ENCODE measurements at regions not wholly inside any gene's neighbourhood (a gene's known extent, or its start where the extent isn't known, plus 50 kb on each side); places are given as distances from the start of the nearest gene placed in this dataset.

- no peak overlapping the region for H3K4ac ChIP-seq (ENCODE audit: low read depth, low read length)
- ATAC-seq (ENCODE audit: low read depth) (no peak), DNase-seq (no peak)
- no peak overlapping the region for H2BK120ac ChIP-seq (ENCODE audit: low read depth, low read length)
- peaks cover 5% of the 10 kb centered on the region; the same call in 1 of the 2 replicates for H3K4me1 ChIP-seq (ENCODE audit: control insufficient read depth, insufficient read depth, low read length)
- ChIA-PET CTCF (no interaction called here), POLR2A (ENCODE audit: unreplicated experiment) (no interaction called here)
- H3K18ac ChIP-seq (ENCODE audit: low read depth, low read length), result no peak overlapping the region
- H3K27me3 ChIP-seq (ENCODE audit: control insufficient read depth, insufficient read depth, low read length), result no peaks in the 10 kb centered on the region; the same call in 1 of the 2 replicates
- H2AFZ ChIP-seq (replicated peaks; ENCODE audit: low read length, poor library complexity), result no peak overlapping the region
- H4K91ac ChIP-seq (ENCODE audit: insufficient read depth, low read depth, low read length), result no peak overlapping the region
- H2AK5ac ChIP-seq (ENCODE audit: low read depth, low read length), result no peak overlapping the region
- no peak overlapping the region for H3K56ac ChIP-seq (ENCODE audit: extremely low read depth, insufficient read depth, low read length)
- H3K9ac ChIP-seq (ENCODE audit: low read depth, low read length), result no peak overlapping the region
- no peak overlapping the region for H2BK20ac ChIP-seq (ENCODE audit: low read depth, low read length)
- TF ChIP-seq SMC3 (IDR thresholded peaks at IDR 0.05; ENCODE audit: low read depth, low read length) (no peak), BHLHE40 (IDR thresholded peaks at IDR 0.05; ENCODE audit: low read depth, low read length) (no peak), RAD21 (IDR thresholded peaks at IDR 0.05; ENCODE audit: low read length) (no peak), FOS (IDR thresholded peaks at IDR 0.05; ENCODE audit: low read depth, low read length) (no peak), CEBPB (IDR thresholded peaks at IDR 0.05; ENCODE audit: low read depth, low read length) (no peak), NFE2L2 (IDR thresholded peaks at IDR 0.05; ENCODE audit: low read depth, low read length) (no peak), MAZ (IDR thresholded peaks at IDR 0.05; ENCODE audit: borderline replicate concordance, low read depth, low read length) (no peak), CHD1 (IDR thresholded peaks at IDR 0.05; ENCODE audit: low read depth, low read length) (no peak), MAFK (IDR thresholded peaks at IDR 0.05; ENCODE audit: low read depth, low read length) (no peak), POLR2A (IDR thresholded peaks at IDR 0.05; ENCODE audit: low read depth, low read length) (no peak), MXI1 (IDR thresholded peaks at IDR 0.05; ENCODE audit: borderline replicate concordance, low read depth, low read length) (no peak)
- TF ChIP-seq, protein P1, sequence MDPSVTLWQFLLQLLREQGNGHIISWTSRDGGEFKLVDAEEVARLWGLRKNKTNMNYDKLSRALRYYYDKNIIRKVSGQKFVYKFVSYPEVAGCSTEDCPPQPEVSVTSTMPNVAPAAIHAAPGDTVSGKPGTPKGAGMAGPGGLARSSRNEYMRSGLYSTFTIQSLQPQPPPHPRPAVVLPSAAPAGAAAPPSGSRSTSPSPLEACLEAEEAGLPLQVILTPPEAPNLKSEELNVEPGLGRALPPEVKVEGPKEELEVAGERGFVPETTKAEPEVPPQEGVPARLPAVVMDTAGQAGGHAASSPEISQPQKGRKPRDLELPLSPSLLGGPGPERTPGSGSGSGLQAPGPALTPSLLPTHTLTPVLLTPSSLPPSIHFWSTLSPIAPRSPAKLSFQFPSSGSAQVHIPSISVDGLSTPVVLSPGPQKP (IDR thresholded peaks at IDR 0.05; ENCODE audit: borderline replicate concordance, low read depth, low read length), result no peak
- TF ChIP-seq, protein P2, sequence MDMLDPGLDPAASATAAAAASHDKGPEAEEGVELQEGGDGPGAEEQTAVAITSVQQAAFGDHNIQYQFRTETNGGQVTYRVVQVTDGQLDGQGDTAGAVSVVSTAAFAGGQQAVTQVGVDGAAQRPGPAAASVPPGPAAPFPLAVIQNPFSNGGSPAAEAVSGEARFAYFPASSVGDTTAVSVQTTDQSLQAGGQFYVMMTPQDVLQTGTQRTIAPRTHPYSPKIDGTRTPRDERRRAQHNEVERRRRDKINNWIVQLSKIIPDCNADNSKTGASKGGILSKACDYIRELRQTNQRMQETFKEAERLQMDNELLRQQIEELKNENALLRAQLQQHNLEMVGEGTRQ (IDR thresholded peaks at IDR 0.05; ENCODE audit: low read depth, low read length), result no peak
- TF ChIP-seq, protein P3, sequence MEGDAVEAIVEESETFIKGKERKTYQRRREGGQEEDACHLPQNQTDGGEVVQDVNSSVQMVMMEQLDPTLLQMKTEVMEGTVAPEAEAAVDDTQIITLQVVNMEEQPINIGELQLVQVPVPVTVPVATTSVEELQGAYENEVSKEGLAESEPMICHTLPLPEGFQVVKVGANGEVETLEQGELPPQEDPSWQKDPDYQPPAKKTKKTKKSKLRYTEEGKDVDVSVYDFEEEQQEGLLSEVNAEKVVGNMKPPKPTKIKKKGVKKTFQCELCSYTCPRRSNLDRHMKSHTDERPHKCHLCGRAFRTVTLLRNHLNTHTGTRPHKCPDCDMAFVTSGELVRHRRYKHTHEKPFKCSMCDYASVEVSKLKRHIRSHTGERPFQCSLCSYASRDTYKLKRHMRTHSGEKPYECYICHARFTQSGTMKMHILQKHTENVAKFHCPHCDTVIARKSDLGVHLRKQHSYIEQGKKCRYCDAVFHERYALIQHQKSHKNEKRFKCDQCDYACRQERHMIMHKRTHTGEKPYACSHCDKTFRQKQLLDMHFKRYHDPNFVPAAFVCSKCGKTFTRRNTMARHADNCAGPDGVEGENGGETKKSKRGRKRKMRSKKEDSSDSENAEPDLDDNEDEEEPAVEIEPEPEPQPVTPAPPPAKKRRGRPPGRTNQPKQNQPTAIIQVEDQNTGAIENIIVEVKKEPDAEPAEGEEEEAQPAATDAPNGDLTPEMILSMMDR (conservative IDR thresholded peaks at IDR 0.05; ENCODE audit: low read depth, low read length), result no peak
- intact Hi-C loops (cut with micrococcal nuclease) (no loop called here), in situ Hi-C loops (cut with MboI; ENCODE audit: low sequenced_read_pairs) (loop anchor here (25.0 kb wide), 1 partner anchor 606 kb away; no protein-coding TSS in a partner anchor), dilution Hi-C loops (cut with HindIII; ENCODE audit: low sequenced_read_pairs, unreplicated experiment) (no loop called here)
- H3K9me3 ChIP-seq (ENCODE audit: control insufficient read depth, insufficient read depth, low read length), result no peaks in the 10 kb centered on the region
- H3K4me3 ChIP-seq (ENCODE audit: insufficient read depth, low read depth, low read length), result no peak overlapping the region
- H3K27ac ChIP-seq (ENCODE audit: insufficient read depth, low read length), result no peak overlapping the region
- H4K5ac ChIP-seq (ENCODE audit: low read depth, low read length), result no peak overlapping the region
- no peak overlapping the region for H2AK9ac ChIP-seq (replicated peaks; ENCODE audit: low read depth, low read length, poor library complexity)
- H3K9me1 ChIP-seq (ENCODE audit: insufficient read depth, low read length), result peaks cover 3% of the 10 kb centered on the region; the same call in 1 of the 2 replicates
- no TSS peak for BruUV-seq (replicated peaks)
- no peaks in the 10 kb centered on the region for H4K20me1 ChIP-seq (ENCODE audit: insufficient read depth, low read length)
- H3K23ac ChIP-seq (ENCODE audit: low read depth, low read length), result no peak overlapping the region
- WGBS, 2 experiments (ENCODE audit: extremely low coverage in 2 of 2, insufficient read length in 1 of 2), result no CpG with 5 or more reads among the region's 8 CpGs
- H2BK5ac ChIP-seq (ENCODE audit: low read depth, low read length, poor library complexity, severe bottlenecking), result no peak overlapping the region
- no peak overlapping the region for H4K8ac ChIP-seq (ENCODE audit: low read depth in 2 of 2, low read length in 2 of 2)
- no peak overlapping the region for H3K4me2 ChIP-seq (ENCODE audit: low read depth, low read length)
- H2BK15ac ChIP-seq (ENCODE audit: low read depth, low read length), result no peak overlapping the region
- H3K14ac ChIP-seq (replicated peaks; ENCODE audit: low read depth, low read length), result no peak overlapping the region
- H3K36me3 ChIP-seq (ENCODE audit: control insufficient read depth, insufficient read depth, low read length), result no peaks in the 10 kb centered on the region
- H3K79me1 ChIP-seq (ENCODE audit: low read depth in 1 of 2, low read length in 2 of 2), result no peaks in the 10 kb centered on the region
Measured at GRCh38 chr2:238967978-238968360, 120.1 kb downstream of the TWIST2 start.
